SK-N-SH treated with all-trans-retinoic acid at 6 μM for 48 hours (cell line): ENCODE measurements at regions not wholly inside any gene's neighbourhood (a gene's known extent, or its start where the extent isn't known, plus 50 kb on each side); places are given as distances from the start of the nearest gene placed in this dataset.

Experiments
- ARNTL ChIP-seq: fragments of 450-650 bp; formaldehyde crosslinking; IDR thresholded peaks from 2 replicates; pipeline ENCODE4 v1.5.0; 2020; ENCODE audit warnings: low read depth, mild to moderate bottlenecking, moderate library complexity, borderline replicate concordance
- TF ChIP-seq, protein P1 (sequence below): fragments of 250-450 bp; sonication (Bioruptor Pico); IDR thresholded peaks from 2 replicates; pipeline ENCODE4 v1.5.1; 2021; ENCODE audit warnings: mild to moderate bottlenecking, moderate library complexity

DNA sequence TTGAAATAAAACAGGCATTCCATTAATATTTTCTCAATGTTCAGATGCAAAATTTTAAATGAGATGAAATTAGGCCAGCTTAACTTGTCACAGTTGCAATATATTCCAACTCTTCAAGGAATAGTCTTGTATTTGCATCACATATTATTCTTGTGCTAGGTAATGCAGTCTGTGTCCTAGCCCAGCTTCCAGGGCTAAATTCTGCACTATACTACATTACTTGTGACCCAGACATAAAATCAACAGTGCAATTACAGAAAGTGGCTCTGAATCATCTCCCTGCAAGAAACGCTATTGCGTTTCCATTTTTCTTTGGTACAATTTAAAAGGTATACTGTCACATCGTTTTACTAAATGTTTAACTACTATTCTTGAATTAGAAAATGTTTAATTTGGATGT, 399.2 kb downstream of the TENT5A start:
- TF ChIP-seq ARNTL, result no peak
- TF ChIP-seq, protein P1, sequence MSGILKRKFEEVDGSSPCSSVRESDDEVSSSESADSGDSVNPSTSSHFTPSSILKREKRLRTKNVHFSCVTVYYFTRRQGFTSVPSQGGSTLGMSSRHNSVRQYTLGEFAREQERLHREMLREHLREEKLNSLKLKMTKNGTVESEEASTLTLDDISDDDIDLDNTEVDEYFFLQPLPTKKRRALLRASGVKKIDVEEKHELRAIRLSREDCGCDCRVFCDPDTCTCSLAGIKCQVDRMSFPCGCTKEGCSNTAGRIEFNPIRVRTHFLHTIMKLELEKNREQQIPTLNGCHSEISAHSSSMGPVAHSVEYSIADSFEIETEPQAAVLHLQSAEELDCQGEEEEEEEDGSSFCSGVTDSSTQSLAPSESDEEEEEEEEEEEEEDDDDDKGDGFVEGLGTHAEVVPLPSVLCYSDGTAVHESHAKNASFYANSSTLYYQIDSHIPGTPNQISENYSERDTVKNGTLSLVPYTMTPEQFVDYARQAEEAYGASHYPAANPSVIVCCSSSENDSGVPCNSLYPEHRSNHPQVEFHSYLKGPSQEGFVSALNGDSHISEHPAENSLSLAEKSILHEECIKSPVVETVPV (CRISPR knock-in tag), result no peak
